HCT116 (cell line): ENCODE measurements at regions not wholly inside any gene's neighbourhood (a gene's known extent, or its start where the extent isn't known, plus 50 kb on each side); places are given as distances from the start of the nearest gene placed in this dataset.

Source experiments
- ATAC-seq: fragments of 200-7000 bp; cut with Tn5 transposase; 2 replicates; pipeline ENCODE4 v1.9.1; 2020; ENCODE audit warnings: mild to moderate bottlenecking, moderate library complexity
- BruUV-seq: library from RNA; stranded (reverse); fragments of 400-500 nt; replicated peaks from 2 replicates; lab custom pipeline; 2021; lab: Mats Ljungman, UMichigan
- CTCF ChIA-PET: fragments of 300-600 bp; sonication (Branson Sonifier 250); formaldehyde crosslinking; loops from one replicate; lab custom pipeline; 2021; ENCODE audit warnings: antibody characterized with exemption; lab: Charles Lee
- POLR2A ChIA-PET: fragments of 300-600, 350-600 bp; sonication (Branson Sonifier 250); formaldehyde crosslinking; loops from one replicate; lab custom pipeline; 2021; ENCODE audit warnings: antibody characterized with exemption; lab: Charles Lee
- RAD21 ChIA-PET, 2 experiments: fragments of 300-600 bp; sonication (Branson Sonifier 250); formaldehyde crosslinking; loops; one replicate each; lab custom pipeline; 2023; ENCODE audit warnings: low total read pairs in 2 of 2; ENCODE audit not compliant: uncharacterized antibody in 2 of 2, unreplicated experiment in 2 of 2, low non-redundant PET in 1 of 2; lab: Charles Lee
- DNase-seq: peaks from one replicate; pipeline ENCODE4 v3.0.0-alpha.2; 2010; ENCODE audit warnings: low read depth, low spot score
- H2AFZ ChIP-seq: fragments of 200-600 bp; shearing (Covaris generic), sonication (generic); 2 replicates; pipeline ENCODE4 v1.6.1; 2017; ENCODE audit warnings: low read depth, mixed run types, mixed read lengths, antibody characterized with exemption, low read length; ENCODE audit not compliant: poor library complexity, severe bottlenecking
- H3K27ac ChIP-seq: 2 replicates; pipeline ENCODE4 v1.5.1; 2012; ENCODE audit warnings: low read depth, low read length
- H3K27me3 ChIP-seq: fragments of 200-600 bp; sonication (generic); 2 replicates; pipeline ENCODE4 v1.6.1; 2016; ENCODE audit warnings: mixed run types, low read length, mixed read lengths; ENCODE audit not compliant: insufficient read depth
- H3K36me3 ChIP-seq, 2 experiments: fragments of 200-500 bp in 1 of 2; fragments of 200-600 bp in 1 of 2; sonication (Bioruptor generic) in 1 of 2; sonication (generic) in 1 of 2; 2 replicates each; pipeline versions ENCODE4 v1.5.1 to v1.6.1; 2014 to 2016; ENCODE audit warnings: low read length in 2 of 2, inconsistent platforms in 1 of 2, mixed read lengths in 1 of 2, mixed run types in 1 of 2; ENCODE audit not compliant: insufficient read depth in 2 of 2, control insufficient read depth in 1 of 2
- H3K4me1 ChIP-seq, 2 experiments: fragments of 200-600 bp in 1 of 2; sonication (generic) in 1 of 2; 2 replicates each; pipeline versions ENCODE4 v1.5.1 to v1.6.1; 2012 to 2017; ENCODE audit warnings: low read length in 2 of 2, inconsistent platforms in 1 of 2, mild to moderate bottlenecking in 1 of 2, mixed read lengths in 1 of 2, mixed run types in 1 of 2, moderate library complexity in 1 of 2; ENCODE audit not compliant: insufficient read depth in 2 of 2, control insufficient read depth in 1 of 2
- H3K4me2 ChIP-seq: fragments of 200-600 bp; sonication (generic); 2 replicates; pipeline ENCODE4 v1.6.1; 2017; ENCODE audit warnings: mixed run types, low read length, mixed read lengths
- H3K4me3 ChIP-seq, 2 experiments: fragments of 200-600 bp in 1 of 2; sonication (generic) in 1 of 2; replicated peaks in 1 of 2; 2 replicates each; pipeline ENCODE4 v1.5.1; 2011 to 2016; ENCODE audit warnings: low read length in 2 of 2, control low read depth in 1 of 2, low read depth in 1 of 2, mild to moderate bottlenecking in 1 of 2, mixed read lengths in 1 of 2, mixed run types in 1 of 2
- H3K79me2 ChIP-seq: fragments of 200-600 bp; sonication (generic); 2 replicates; pipeline ENCODE4 v1.6.1; 2017; ENCODE audit warnings: mild to moderate bottlenecking, mixed run types, low read length, moderate library complexity, mixed read lengths; ENCODE audit not compliant: insufficient read depth
- H3K9ac ChIP-seq: fragments of 200-600 bp; sonication (generic); 2 replicates; pipeline ENCODE4 v1.6.1; 2016; ENCODE audit warnings: low read length, mixed read lengths
- H3K9me2 ChIP-seq: fragments of 200-600 bp; sonication (generic), shearing (Covaris generic); 2 replicates; pipeline ENCODE4 v1.6.1; 2017; ENCODE audit warnings: mixed run types, mild to moderate bottlenecking, moderate library complexity; ENCODE audit not compliant: insufficient read depth
- H3K9me3 ChIP-seq, 2 experiments: fragments of 200-500 bp in 1 of 2; fragments of 200-600 bp in 1 of 2; sonication (Bioruptor generic) in 1 of 2; sonication (generic) in 1 of 2; 2 replicates each; pipeline ENCODE4 v1.6.1; 2014 to 2017; ENCODE audit warnings: low read length in 2 of 2, mixed read lengths in 2 of 2, inconsistent platforms in 1 of 2, low read depth in 1 of 2, mild to moderate bottlenecking in 1 of 2, mixed run types in 1 of 2, moderate library complexity in 1 of 2; ENCODE audit not compliant: control insufficient read depth in 1 of 2, insufficient read depth in 1 of 2
- H4K20me1 ChIP-seq: fragments of 200-600 bp; sonication (generic), shearing (Covaris generic); 2 replicates; pipeline ENCODE4 v1.6.1; 2017; ENCODE audit warnings: mixed run types, mild to moderate bottlenecking, moderate library complexity; ENCODE audit not compliant: insufficient read depth
- ATF3 ChIP-seq: IDR thresholded peaks from 2 replicates; pipeline ENCODE4 v1.6.1; 2012
- CTCF ChIP-seq, 3 experiments: fragments of 200-600 bp in 1 of 3; sonication (generic) in 1 of 3; IDR thresholded peaks in 2 of 3; conservative IDR thresholded peaks in 1 of 3; 2 replicates each; pipeline ENCODE4 v1.5.1; 2012 to 2017; ENCODE audit warnings: low read depth in 2 of 3, low read length in 2 of 3, antibody characterized with exemption in 1 of 3, borderline replicate concordance in 1 of 3, control low read depth in 1 of 3, mild to moderate bottlenecking in 1 of 3, mixed read lengths in 1 of 3, mixed run types in 1 of 3, moderate library complexity in 1 of 3; ENCODE audit not compliant: insufficient read depth in 1 of 3
- EZH2 ChIP-seq: fragments of 200-600 bp; sonication (generic); IDR thresholded peaks from 2 replicates; pipeline ENCODE4 v1.6.1; 2017; ENCODE audit warnings: antibody characterized with exemption, mixed run types
- POLR2AphosphoS5 ChIP-seq: IDR thresholded peaks from 2 replicates; pipeline ENCODE4 v1.6.1; 2011; ENCODE audit warnings: mild to moderate bottlenecking, low read depth, low read length, moderate library complexity
- RAD21 ChIP-seq: IDR thresholded peaks from 2 replicates; pipeline ENCODE4 v1.6.1; 2012; ENCODE audit warnings: low read depth, mild to moderate bottlenecking
- SIN3A ChIP-seq: IDR thresholded peaks from 2 replicates; pipeline ENCODE4 v1.6.1; 2012; ENCODE audit warnings: low read depth
- TCF7L2 ChIP-seq: IDR thresholded peaks from 2 replicates; pipeline ENCODE4 v1.7.0; 2011; ENCODE audit warnings: borderline replicate concordance, inconsistent platforms; ENCODE audit not compliant: insufficient read depth, insufficient read length; ENCODE audit errors: extremely low read depth
- intact Hi-C: fragments of 100-400 bp; cut with micrococcal nuclease; formaldehyde crosslinking; loops from 2 replicates; pipeline ENCODE4 v1.10.0; 2022

- TF ChIP-seq RAD21 (peak; percentile 92), POLR2AphosphoS5 (no peak), TCF7L2 (no peak)
These were observed 99.8 kb upstream of the FOXA2 start (continued) for GRCh38 chr20:22684072-22684762.

GRCh38 chr20:22684763-22685443 lies 100.5 kb upstream of the FOXA2 start:
- no peak overlapping the region for H3K4me3 ChIP-seq
- H3K4me2 ChIP-seq: no peak overlapping the region
- no peak overlapping the region for H3K9ac ChIP-seq
- H4K20me1 ChIP-seq: no peaks in the 10 kb centered on the region
- no peak for DNase-seq
- RAD21 ChIA-PET: interaction anchor here (0.9 to 1.7 kb wide), 5 partner anchors 98 to 656 kb away, joined by 3 to 5 read pairs (median 4); no protein-coding TSS in a partner anchor
- POLR2A ChIA-PET: interaction anchor here (1.0 to 1.2 kb wide), 3 partner anchors 344 to 351 kb away, joined by 3 to 5 read pairs (median 5); no protein-coding TSS in a partner anchor
- no peak for TF ChIP-seq ATF3
- no peak for TF ChIP-seq SIN3A
- TF ChIP-seq CTCF (IDR thresholded peaks at IDR 0.05 in 2 of 3, conservative IDR thresholded peaks at IDR 0.05 in 1 of 3; ENCODE audit: borderline replicate concordance in 1 of 3, insufficient read depth in 1 of 3, low read depth in 2 of 3, low read length in 2 of 3): peak in 1 of 3 experiments; percentile 20; a peak in 1 of 6 replicates
- peak; percentile 45 for TF ChIP-seq RAD21
- TF ChIP-seq EZH2: no peak
- H2AFZ ChIP-seq: no peak overlapping the region
- CTCF ChIA-PET: interaction anchor here (1.0 to 6.7 kb wide), 6 partner anchors 98 to 965 kb away, joined by 5 to 79 read pairs (median 8); no protein-coding TSS in a partner anchor
- intact Hi-C loops: loop anchor here (1.0 to 5.0 kb wide), 4 partner anchors 98 to 346 kb away; no protein-coding TSS in a partner anchor
- H3K4me1 ChIP-seq: peaks cover 3 to 5% of the 10 kb centered on the region in 2 experiments; a peak in 1 of 4 replicates
- no peaks in the 10 kb centered on the region for H3K9me3 ChIP-seq
- no peaks in the 10 kb centered on the region for H3K79me2 ChIP-seq
- no TSS peak for BruUV-seq
- no peaks in the 10 kb centered on the region for H3K36me3 ChIP-seq
- H3K27ac ChIP-seq: no peak overlapping the region
- no peaks in the 10 kb centered on the region; the same call in 1 of the 2 replicates for H3K27me3 ChIP-seq
- no peak for ATAC-seq
- no peaks in the 10 kb centered on the region for H3K9me2 ChIP-seq
